ENCODE measurements at regions not wholly inside any gene's neighbourhood (a gene's known extent, or its start where the extent isn't known, plus 50 kb on each side); places are given as distances from the start of the nearest gene placed in this dataset.
A peak's percentile ranks its signal among the peaks of the same experiment; 100 is the strongest.

DNA sequence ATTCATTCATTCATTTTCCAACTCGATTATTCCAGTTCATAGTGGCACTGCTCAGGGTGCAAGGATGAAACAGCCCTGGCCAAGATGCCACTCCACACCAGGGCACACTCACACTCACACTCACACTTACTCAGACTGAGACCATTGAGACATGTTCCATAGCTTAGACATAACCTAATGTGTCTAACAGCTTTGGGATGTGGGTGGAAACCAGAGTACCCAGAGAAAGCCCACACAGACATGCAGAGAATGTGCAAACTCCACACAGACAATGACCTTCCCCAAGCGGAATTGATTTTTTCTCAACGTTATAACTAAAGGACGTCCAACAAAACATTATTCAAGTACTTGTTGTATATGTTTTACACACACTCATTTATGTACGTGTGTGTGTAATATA, 1363.5 kb downstream of the EFNA5 start:
- no peaks in the 10 kb centered on the region for H3K9me3 ChIP-seq (ENCODE audit: low read depth, low read length)
- DNase-seq (ENCODE audit: low read depth, low spot score) = no peak
- H3K27ac ChIP-seq = no peak overlapping the region
- no peak overlapping the region for H3K4me3 ChIP-seq
- no peak for TF ChIP-seq POLR2AphosphoS5 (IDR thresholded peaks at IDR 0.05; ENCODE audit: borderline replicate concordance, low read depth, low read length)
- TF ChIP-seq FOXP2 (optimal IDR thresholded peaks at IDR 0.05; ENCODE audit: control extremely low read depth, extremely low read length, insufficient read depth) = no peak
- no peak for TF ChIP-seq EZH2 (IDR thresholded peaks at IDR 0.05)
- no peaks in the 10 kb centered on the region for H3K36me3 ChIP-seq (ENCODE audit: insufficient read depth, low read length)
- no peak overlapping the region for H3K9ac ChIP-seq (ENCODE audit: insufficient read length)

GRCh38 chr5:106306313-106307028, 1364.3 kb downstream of the EFNA5 start:
- TF ChIP-seq POLR2AphosphoS5 (IDR thresholded peaks at IDR 0.05; ENCODE audit: borderline replicate concordance, low read depth, low read length) (no peak), FOXP2 (optimal IDR thresholded peaks at IDR 0.05; ENCODE audit: control extremely low read depth, extremely low read length, insufficient read depth) (no peak), EZH2 (IDR thresholded peaks at IDR 0.05) (no peak)
- Histone ChIP-seq H3K4me3 (no peak overlapping the region), H3K9me3 (ENCODE audit: low read depth, low read length) (no peaks in the 10 kb centered on the region), H3K9ac (ENCODE audit: insufficient read length) (no peak overlapping the region), H3K27ac (no peak overlapping the region), H3K36me3 (ENCODE audit: insufficient read depth, low read length) (no peaks in the 10 kb centered on the region)
- DNase-seq (ENCODE audit: low read depth, low spot score) = no peak

DNA sequence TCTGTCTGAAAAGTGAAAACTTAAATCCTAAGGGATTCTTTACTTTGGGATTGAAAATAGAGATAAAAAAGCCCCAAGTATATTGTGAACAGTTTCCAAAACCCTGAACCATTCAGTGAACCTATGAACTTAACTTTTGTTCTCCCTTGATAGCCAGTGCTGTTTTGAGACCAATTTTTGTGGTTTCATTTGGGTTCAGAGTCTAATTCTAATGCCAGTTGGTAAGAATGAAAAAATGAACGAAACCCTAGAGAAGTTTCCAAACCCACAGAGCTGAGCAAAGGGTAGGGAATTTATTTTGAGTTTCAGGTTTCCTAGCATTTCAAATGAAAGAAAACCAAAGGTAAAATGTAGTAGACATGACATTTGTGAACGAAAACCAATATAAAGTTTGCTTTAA, 1366.8 kb downstream of the EFNA5 start:
- no peak overlapping the region for H3K4me3 ChIP-seq
- no peak overlapping the region for H3K9ac ChIP-seq (ENCODE audit: insufficient read length)
- TF ChIP-seq EZH2 (IDR thresholded peaks at IDR 0.05) = no peak
- no peak for TF ChIP-seq FOXP2 (optimal IDR thresholded peaks at IDR 0.05; ENCODE audit: control extremely low read depth, extremely low read length, insufficient read depth)
- no peak for TF ChIP-seq POLR2AphosphoS5 (IDR thresholded peaks at IDR 0.05; ENCODE audit: borderline replicate concordance, low read depth, low read length)
- H3K27ac ChIP-seq = no peak overlapping the region
- DNase-seq (ENCODE audit: low read depth, low spot score) = no peak
- H3K9me3 ChIP-seq (ENCODE audit: low read depth, low read length) = no peaks in the 10 kb centered on the region
- H3K36me3 ChIP-seq (ENCODE audit: insufficient read depth, low read length) = no peaks in the 10 kb centered on the region

- no peak for TF ChIP-seq EZH2 (IDR thresholded peaks at IDR 0.05)
- no peak for TF ChIP-seq FOXP2 (optimal IDR thresholded peaks at IDR 0.05; ENCODE audit: control extremely low read depth, extremely low read length, insufficient read depth)
- TF ChIP-seq POLR2AphosphoS5 (IDR thresholded peaks at IDR 0.05; ENCODE audit: borderline replicate concordance, low read depth, low read length) = no peak
- H3K27ac ChIP-seq = no peak overlapping the region
- H3K9me3 ChIP-seq (ENCODE audit: low read depth, low read length) = no peaks in the 10 kb centered on the region
- no peak overlapping the region for H3K9ac ChIP-seq (ENCODE audit: insufficient read length)
- DNase-seq (ENCODE audit: low read depth, low spot score) = no peak
- no peaks in the 10 kb centered on the region for H3K36me3 ChIP-seq (ENCODE audit: insufficient read depth, low read length)
- no peak overlapping the region for H3K4me3 ChIP-seq
These were observed 1378.1 kb downstream of the EFNA5 start for GRCh38 chr5:106292654-106293053.

DNA sequence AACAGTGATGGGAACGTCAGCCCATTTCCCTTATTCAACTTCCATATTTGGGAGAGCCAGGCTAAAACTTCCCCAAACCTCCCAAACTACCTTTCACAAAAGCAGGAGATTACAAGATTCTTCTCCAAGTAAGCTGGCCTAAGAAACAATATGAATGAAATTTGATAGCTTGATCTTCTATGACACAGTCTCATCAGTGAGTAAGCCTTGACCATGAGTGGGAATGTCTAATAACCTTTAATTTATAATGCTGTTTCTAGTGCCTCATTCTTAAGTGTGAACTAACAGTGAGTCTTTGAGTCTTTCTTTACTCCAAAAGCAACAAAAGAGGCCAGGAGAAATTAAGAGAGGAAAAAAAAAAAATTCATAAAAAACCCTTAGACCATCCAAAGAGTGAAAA, 1379.9 kb downstream of the EFNA5 start:
- no peak overlapping the region for H3K27ac ChIP-seq
- H3K9me3 ChIP-seq (ENCODE audit: low read depth, low read length) = no peaks in the 10 kb centered on the region
- DNase-seq (ENCODE audit: low read depth, low spot score) = no peak
- no peak for TF ChIP-seq FOXP2 (optimal IDR thresholded peaks at IDR 0.05; ENCODE audit: control extremely low read depth, extremely low read length, insufficient read depth)
- no peak for TF ChIP-seq POLR2AphosphoS5 (IDR thresholded peaks at IDR 0.05; ENCODE audit: borderline replicate concordance, low read depth, low read length)
- no peak for TF ChIP-seq EZH2 (IDR thresholded peaks at IDR 0.05)
- H3K36me3 ChIP-seq (ENCODE audit: insufficient read depth, low read length) = no peaks in the 10 kb centered on the region
- no peak overlapping the region for H3K4me3 ChIP-seq
- H3K9ac ChIP-seq (ENCODE audit: insufficient read length) = no peak overlapping the region

DNA sequence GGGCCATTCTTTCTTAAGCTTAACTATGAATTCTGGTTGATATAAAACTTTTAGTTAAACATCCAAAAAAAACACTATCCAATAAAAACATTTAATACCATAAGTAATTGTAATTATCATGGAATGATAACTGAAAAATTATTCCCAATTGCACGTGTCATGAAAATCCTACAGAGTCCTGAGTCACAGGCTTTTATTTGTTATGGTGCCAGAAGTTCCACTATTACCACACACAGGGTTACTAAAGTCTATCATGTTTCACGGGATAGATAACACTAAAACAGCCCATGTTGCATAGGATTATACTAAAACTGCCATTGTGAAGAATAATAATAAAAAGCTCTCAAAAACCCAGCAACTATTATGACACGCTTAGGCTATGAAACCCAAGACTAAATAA, 1381.8 kb downstream of the EFNA5 start:
- no peak overlapping the region for H3K4me3 ChIP-seq
- H3K36me3 ChIP-seq (ENCODE audit: insufficient read depth, low read length) = no peaks in the 10 kb centered on the region
- no peak for DNase-seq (ENCODE audit: low read depth, low spot score)
- no peak overlapping the region for H3K27ac ChIP-seq
- TF ChIP-seq FOXP2 (optimal IDR thresholded peaks at IDR 0.05; ENCODE audit: control extremely low read depth, extremely low read length, insufficient read depth) = no peak
- TF ChIP-seq EZH2 (IDR thresholded peaks at IDR 0.05) = no peak
- TF ChIP-seq POLR2AphosphoS5 (IDR thresholded peaks at IDR 0.05; ENCODE audit: borderline replicate concordance, low read depth, low read length) = no peak
- H3K9me3 ChIP-seq (ENCODE audit: low read depth, low read length) = no peaks in the 10 kb centered on the region
- no peak overlapping the region for H3K9ac ChIP-seq (ENCODE audit: insufficient read length)

DNA sequence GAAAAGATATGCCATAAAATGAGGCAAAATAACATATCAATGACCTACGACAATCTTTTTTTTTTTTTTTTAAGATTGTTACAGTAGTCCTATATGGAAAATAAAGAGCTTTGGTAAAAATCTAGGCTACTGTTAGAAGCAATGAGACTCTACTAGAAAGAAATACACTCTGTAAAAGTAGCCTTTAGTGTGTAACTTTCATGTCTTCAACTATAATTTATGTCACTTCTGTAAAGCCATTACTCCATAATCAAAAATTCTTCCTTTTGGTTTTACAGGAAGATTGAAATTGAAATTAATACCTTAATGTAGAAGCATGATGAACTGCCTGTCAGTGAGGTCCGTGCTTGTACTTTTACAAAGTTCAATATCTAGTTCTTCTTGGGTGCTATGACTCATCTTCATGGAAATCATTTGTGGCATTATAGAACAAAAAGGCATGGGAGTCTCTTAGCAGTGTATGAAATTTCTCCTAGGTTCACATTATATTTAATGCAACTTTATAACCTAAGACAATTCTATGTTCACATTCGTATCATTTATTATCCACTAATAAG, 1393.1 kb downstream of the EFNA5 start:
- Histone ChIP-seq H3K4me3 (no peak overlapping the region), H3K9me3 (ENCODE audit: low read depth, low read length) (no peaks in the 10 kb centered on the region), H3K9ac (ENCODE audit: insufficient read length) (no peak overlapping the region), H3K27ac (no peak overlapping the region), H3K36me3 (ENCODE audit: insufficient read depth, low read length) (no peaks in the 10 kb centered on the region)
- TF ChIP-seq FOXP2 (optimal IDR thresholded peaks at IDR 0.05; ENCODE audit: control extremely low read depth, extremely low read length, insufficient read depth) (no peak), POLR2AphosphoS5 (IDR thresholded peaks at IDR 0.05; ENCODE audit: borderline replicate concordance, low read depth, low read length) (no peak), EZH2 (IDR thresholded peaks at IDR 0.05) (no peak)
- no peak for DNase-seq (ENCODE audit: low read depth, low spot score)

DNA sequence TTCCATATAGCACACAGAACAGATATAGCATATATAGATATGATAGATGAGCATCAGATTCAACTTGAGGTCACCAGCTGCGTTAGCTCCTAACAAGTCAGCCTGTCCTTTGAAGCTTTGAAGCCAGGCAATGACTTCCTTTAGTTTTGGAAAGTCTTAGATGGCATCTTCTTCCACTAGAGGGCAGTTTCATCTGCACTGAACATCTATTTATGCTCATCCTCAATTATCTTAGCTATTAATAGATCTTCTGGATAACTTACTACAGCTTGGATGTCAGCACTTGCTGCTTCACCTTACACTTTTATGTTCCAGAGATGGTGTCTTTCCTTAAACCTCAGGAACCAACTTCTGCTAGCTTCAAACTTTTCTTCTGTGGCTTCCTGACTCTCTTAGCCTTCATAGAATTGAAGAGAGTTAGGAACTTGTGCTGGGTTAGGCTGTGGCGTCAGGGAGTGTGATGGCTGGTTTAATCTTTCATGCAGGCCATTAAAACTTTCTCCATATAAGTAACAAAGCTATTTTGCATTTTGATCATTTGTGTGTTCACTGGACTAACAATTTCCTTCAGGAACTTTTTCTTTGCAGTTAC, 1401.4 kb downstream of the EFNA5 start:
- Histone ChIP-seq H3K36me3 (ENCODE audit: insufficient read depth, low read length) (no peaks in the 10 kb centered on the region), H3K9me3 (ENCODE audit: low read depth, low read length) (no peaks in the 10 kb centered on the region), H3K9ac (ENCODE audit: insufficient read length) (no peak overlapping the region), H3K27ac (no peak overlapping the region), H3K4me3 (no peak overlapping the region)
- DNase-seq (ENCODE audit: low read depth, low spot score) = peak; percentile 18
- TF ChIP-seq EZH2 (IDR thresholded peaks at IDR 0.05) = no peak
- TF ChIP-seq POLR2AphosphoS5 (IDR thresholded peaks at IDR 0.05; ENCODE audit: borderline replicate concordance, low read depth, low read length) = no peak
- no peak for TF ChIP-seq FOXP2 (optimal IDR thresholded peaks at IDR 0.05; ENCODE audit: control extremely low read depth, extremely low read length, insufficient read depth)

Data from SK-N-MC (cell line).